Neural crest cell (in vitro differentiated cells): ENCODE measurements at regions not wholly inside any gene's neighbourhood (a gene's known extent, or its start where the extent isn't known, plus 50 kb on each side); places are given as distances from the start of the nearest gene placed in this dataset.

Experiments
- DNase-seq: peaks from one replicate; pipeline ENCODE4 v3.0.0; 2021; ENCODE audit warnings: low read depth, mixed read lengths, low spot score
- H3K27ac Mint-ChIP-seq: one replicate; pipeline ENCODE4 v1.8.0; 2021; ENCODE audit warnings: mild to moderate bottlenecking, mixed read lengths; ENCODE audit not compliant: unreplicated experiment
- H3K27me3 Mint-ChIP-seq: 2 replicates; pipeline ENCODE4 v1.8.0; 2021; ENCODE audit warnings: low read depth, mild to moderate bottlenecking, mixed read lengths
- H3K36me3 Mint-ChIP-seq: 2 replicates; pipeline ENCODE4 v1.8.0; 2021; ENCODE audit warnings: low read depth, mild to moderate bottlenecking, mixed read lengths
- H3K4me1 Mint-ChIP-seq: 2 replicates; pipeline ENCODE4 v1.8.0; 2021; ENCODE audit warnings: mixed read lengths
- H3K4me3 Mint-ChIP-seq: one replicate; pipeline ENCODE4 v1.8.0; 2021; ENCODE audit warnings: mild to moderate bottlenecking, mixed read lengths
- H3K9me3 Mint-ChIP-seq: 2 replicates; pipeline ENCODE4 v1.8.0; 2021; ENCODE audit warnings: mixed read lengths
- CTCF ChIP-seq: fragments of 200-600 bp; sonication (generic); conservative IDR thresholded peaks from 2 replicates; pipeline ENCODE4 v1.5.0; 2021; ENCODE audit warnings: antibody characterized with exemption, mild to moderate bottlenecking

DNA sequence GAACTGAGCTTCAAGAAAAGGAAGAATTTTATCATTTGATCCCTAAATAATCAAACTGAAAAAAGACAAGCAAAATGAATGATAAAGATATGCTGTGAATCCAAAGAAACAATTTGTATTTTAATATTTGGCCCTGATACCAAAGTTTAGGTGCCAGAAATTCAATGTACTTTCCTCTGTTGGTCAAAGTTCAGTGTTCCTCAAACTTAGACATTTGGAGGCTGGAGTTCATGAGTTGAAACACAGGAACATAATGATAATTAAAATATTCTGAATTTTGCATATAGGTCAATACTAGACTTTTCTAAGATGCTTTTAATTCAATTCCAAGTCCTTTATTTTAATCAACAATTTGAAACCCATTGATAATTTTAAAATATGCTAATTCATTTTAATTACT is 1007.7 kb upstream of the ATXN7L3B start:
- TF ChIP-seq CTCF: no peak
- no peaks in the 10 kb centered on the region for H3K27me3 Mint-ChIP-seq
- no peak for DNase-seq
- peaks cover 14% of the 10 kb centered on the region for H3K4me1 Mint-ChIP-seq
- no peak overlapping the region for H3K27ac Mint-ChIP-seq
- H3K9me3 Mint-ChIP-seq: peaks cover 6% of the 10 kb centered on the region
- no peaks in the 10 kb centered on the region for H3K36me3 Mint-ChIP-seq
- no peak overlapping the region for H3K4me3 Mint-ChIP-seq

- Mint-ChIP-seq H3K27me3 (no peaks in the 10 kb centered on the region), H3K36me3 (no peaks in the 10 kb centered on the region), H3K27ac (no peak overlapping the region), H3K4me1 (peaks cover 26% of the 10 kb centered on the region), H3K4me3 (no peak overlapping the region), H3K9me3 (peaks cover 6% of the 10 kb centered on the region)
- DNase-seq: no peak
- no peak for TF ChIP-seq CTCF
Observed at GRCh38 chr12:73531752-73532151, 1005.9 kb upstream of the ATXN7L3B start.

DNA sequence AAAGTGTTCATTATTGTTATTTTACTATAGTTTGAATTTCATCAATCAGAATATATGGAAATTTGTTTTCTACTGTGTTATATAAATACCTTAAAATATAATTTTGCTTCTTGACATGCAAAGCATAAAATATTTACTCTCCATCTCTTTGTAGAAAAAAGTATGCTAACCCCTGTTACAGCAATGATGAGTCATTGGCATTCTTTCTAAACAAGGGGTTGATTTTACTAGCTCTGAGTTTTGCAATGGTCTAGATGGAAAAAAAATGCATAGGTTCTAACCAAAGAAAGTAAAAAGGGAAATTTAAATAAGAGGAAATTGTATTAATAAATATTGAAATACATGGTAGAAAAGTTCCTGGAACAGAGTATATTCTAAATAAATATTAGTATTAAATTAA is 990.2 kb upstream of the ATXN7L3B start:
- DNase-seq: no peak
- Mint-ChIP-seq H3K27ac (no peak overlapping the region), H3K4me3 (no peak overlapping the region), H3K4me1 (no peaks in the 10 kb centered on the region), H3K9me3 (peaks cover 2% of the 10 kb centered on the region), H3K27me3 (no peaks in the 10 kb centered on the region), H3K36me3 (no peaks in the 10 kb centered on the region)
- no peak for TF ChIP-seq CTCF

DNA sequence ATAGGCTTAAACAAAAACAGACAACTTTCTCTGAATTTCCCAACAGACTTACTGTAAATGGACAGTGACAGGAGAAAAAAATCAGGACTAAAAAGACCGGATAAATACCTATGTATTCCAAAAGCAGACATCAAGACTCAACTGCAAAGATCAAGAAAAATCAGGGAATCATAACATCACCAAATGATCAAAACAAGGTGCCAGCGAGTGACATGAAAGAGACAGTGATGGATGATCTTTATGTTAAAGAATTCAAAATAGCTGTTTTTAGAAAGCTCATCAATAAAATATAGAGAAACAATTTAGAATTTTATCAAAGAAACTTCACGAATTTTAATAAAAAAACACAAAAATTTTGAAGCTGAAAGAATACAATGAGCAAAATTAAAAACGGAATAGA is 952.5 kb upstream of the ATXN7L3B start:
- Mint-ChIP-seq H3K9me3 (no peaks in the 10 kb centered on the region), H3K4me3 (no peak overlapping the region), H3K27me3 (no peaks in the 10 kb centered on the region), H3K27ac (no peak overlapping the region), H3K36me3 (no peaks in the 10 kb centered on the region), H3K4me1 (no peaks in the 10 kb centered on the region)
- TF ChIP-seq CTCF: no peak
- no peak for DNase-seq

DNA sequence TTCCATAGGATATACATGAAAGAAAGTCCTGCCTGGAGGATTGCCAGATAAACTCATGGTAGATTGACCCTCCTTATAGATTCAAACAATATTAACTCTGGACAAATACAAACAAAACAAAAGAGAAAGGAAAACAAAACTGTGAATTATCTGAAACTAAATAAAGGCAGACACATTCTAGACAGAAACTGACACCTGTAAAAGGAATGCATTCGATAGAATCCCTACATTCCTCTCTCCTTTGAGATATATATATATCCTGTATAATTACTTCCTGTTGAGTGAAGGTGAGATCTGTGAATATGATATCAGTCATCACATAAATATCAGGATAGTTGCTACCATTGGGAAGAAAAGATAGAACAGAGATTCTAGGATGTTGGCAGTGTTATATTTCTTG is 948.4 kb upstream of the ATXN7L3B start:
- no peak for DNase-seq
- no peaks in the 10 kb centered on the region for H3K27me3 Mint-ChIP-seq
- H3K27ac Mint-ChIP-seq: no peak overlapping the region
- peaks cover 2% of the 10 kb centered on the region for H3K9me3 Mint-ChIP-seq
- TF ChIP-seq CTCF: no peak
- no peaks in the 10 kb centered on the region for H3K4me1 Mint-ChIP-seq
- no peak overlapping the region for H3K4me3 Mint-ChIP-seq
- H3K36me3 Mint-ChIP-seq: no peaks in the 10 kb centered on the region

DNA sequence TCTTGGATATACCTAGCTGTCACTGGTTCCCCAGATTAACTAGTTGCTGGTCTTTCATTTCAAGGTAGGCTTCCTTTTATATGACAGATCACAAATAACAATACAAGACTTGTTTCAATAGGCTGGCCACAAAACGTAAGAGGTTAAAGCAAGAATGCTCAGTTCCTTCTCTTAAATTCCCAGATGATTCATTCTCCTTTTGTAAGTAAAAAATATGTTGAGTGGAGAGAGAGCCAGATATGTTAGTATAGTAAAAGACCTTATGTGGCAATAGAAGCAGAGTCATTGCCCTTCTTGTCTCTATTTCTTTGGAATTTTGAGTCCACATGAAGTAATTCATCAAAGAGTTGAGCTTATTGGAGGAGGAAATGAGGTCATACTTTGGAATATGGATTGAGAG is 939.0 kb upstream of the ATXN7L3B start:
- H3K9me3 Mint-ChIP-seq: no peaks in the 10 kb centered on the region
- no peak overlapping the region for H3K27ac Mint-ChIP-seq
- no peak for DNase-seq
- H3K4me3 Mint-ChIP-seq: no peak overlapping the region
- TF ChIP-seq CTCF: no peak
- H3K4me1 Mint-ChIP-seq: peaks cover 17% of the 10 kb centered on the region
- no peaks in the 10 kb centered on the region for H3K27me3 Mint-ChIP-seq
- H3K36me3 Mint-ChIP-seq: no peaks in the 10 kb centered on the region
